ENCODE measurements at regions not wholly inside any gene's neighbourhood (a gene's known extent, or its start where the extent isn't known, plus 50 kb on each side); places are given as distances from the start of the nearest gene placed in this dataset.

DNA sequence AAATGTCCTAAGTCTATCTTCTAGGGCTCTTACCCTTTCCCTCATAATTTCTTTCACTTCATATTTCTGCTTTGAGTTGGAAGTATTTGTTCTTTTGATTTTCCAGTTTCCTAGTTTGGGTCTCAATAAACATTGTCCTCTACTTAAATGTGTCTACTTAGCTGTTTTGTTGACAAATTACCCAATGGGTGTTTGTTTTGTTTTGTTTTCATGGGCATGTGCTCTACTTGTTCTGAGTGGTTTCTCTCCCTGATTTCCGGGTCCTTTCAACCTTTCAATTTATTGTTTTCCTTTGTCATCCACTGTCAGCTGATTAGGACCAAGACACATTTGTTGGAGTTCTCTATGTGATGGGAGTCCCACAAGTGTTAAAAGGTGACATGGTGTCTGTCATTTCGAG, 1181.4 kb downstream of the RPA4 start:
- no peak overlapping the region for H2BK15ac ChIP-seq (ENCODE audit: low read depth, low read length)
- H2BK5ac ChIP-seq (ENCODE audit: insufficient read length, low read length), result no peak overlapping the region
- no peaks in the 10 kb centered on the region for H3K27me3 ChIP-seq (ENCODE audit: insufficient read depth, low read length)
- H3K23me2 ChIP-seq (ENCODE audit: insufficient read length, low read depth, low read length, poor library complexity, severe bottlenecking), result no peaks in the 10 kb centered on the region
- no peak overlapping the region for H2AFZ ChIP-seq (ENCODE audit: low read length)
- H3K36me3 Mint-ChIP-seq (ENCODE audit: insufficient read depth in 1 of 3, low read depth in 3 of 3), result peaks cover 0 to 4% (median 2%) of the 10 kb centered on the region in 3 experiments; a peak in 2 of 7 replicates
- no peaks in the 10 kb centered on the region for H3K9me3 ChIP-seq (ENCODE audit: control insufficient read depth, low read depth, low read length)
- H3K27me3 Mint-ChIP-seq (ENCODE audit: low read depth), result no peaks in the 10 kb centered on the region
- peaks cover 20% of the 10 kb centered on the region in 2 experiments for H3K4me1 Mint-ChIP-seq
- H4K8ac ChIP-seq (replicated peaks; ENCODE audit: insufficient read length, low read depth, low read length), result no peak overlapping the region
- H3K56ac ChIP-seq (ENCODE audit: insufficient read length, low read depth, low read length), result no peak overlapping the region
- H4K91ac ChIP-seq (ENCODE audit: insufficient read length, low read depth, low read length), result no peak overlapping the region
- no peak for TF ChIP-seq CTCF (conservative IDR thresholded peaks at IDR 0.05)
- WGBS (ENCODE audit: extremely low coverage, insufficient read length, low lambda C conversion rate), result no CpG with 5 or more reads among the region's 2 CpGs
- H3K14ac ChIP-seq (ENCODE audit: insufficient read depth, low read length), result no peak overlapping the region
- H3T11ph ChIP-seq (ENCODE audit: low read length), result no peak overlapping the region
- no peak overlapping the region for H3K4me2 ChIP-seq (ENCODE audit: insufficient read depth, insufficient read length, low read length)
- H3K27ac ChIP-seq (ENCODE audit: insufficient read length, low read depth, low read length), result no peak overlapping the region
- no peaks in the 10 kb centered on the region; the same call in 1 of the 2 replicates for H3K4me1 ChIP-seq (ENCODE audit: insufficient read depth, low read length)
- no peaks in the 10 kb centered on the region for H3K9me3 Mint-ChIP-seq
- H3K18ac ChIP-seq (ENCODE audit: insufficient read length, low read depth, low read length), result no peak overlapping the region
- no peak overlapping the region for H3K9ac ChIP-seq (ENCODE audit: extremely low read depth, insufficient read length, low read length)
- no peak overlapping the region for H2AK5ac ChIP-seq (ENCODE audit: insufficient read length, low read length)
- H3K27ac Mint-ChIP-seq, result no peak overlapping the region
- no peaks in the 10 kb centered on the region for H4K20me1 ChIP-seq (ENCODE audit: control insufficient read depth, insufficient read depth, insufficient read length)
- H3K4ac ChIP-seq (ENCODE audit: low read depth, low read length), result no peak overlapping the region
- H2BK20ac ChIP-seq (ENCODE audit: low read depth, low read length, poor library complexity, severe bottlenecking), result no peak overlapping the region
- no peak for DNase-seq
- H3K79me2 ChIP-seq (ENCODE audit: insufficient read depth, low read length), result no peaks in the 10 kb centered on the region
- no peak overlapping the region for H2BK120ac ChIP-seq (ENCODE audit: low read depth, low read length, poor library complexity, severe bottlenecking)
- H3K23ac ChIP-seq (ENCODE audit: insufficient read length, low read depth, low read length), result no peak overlapping the region
- H4K5ac ChIP-seq (ENCODE audit: insufficient read length, low read depth, low read length), result no peak overlapping the region
- H3K4me3 Mint-ChIP-seq, result no peak overlapping the region
- H2BK12ac ChIP-seq (ENCODE audit: insufficient read length, low read depth, low read length), result no peak overlapping the region
- H3K79me1 ChIP-seq (ENCODE audit: insufficient read depth, low read depth, low read length, poor library complexity, severe bottlenecking), result no peaks in the 10 kb centered on the region

Measured in H9 (cell line).